ENCODE measurements at regions not wholly inside any gene's neighbourhood (a gene's known extent, or its start where the extent isn't known, plus 50 kb on each side); places are given as distances from the start of the nearest gene placed in this dataset.

GRCh38 chr20:52708137-52708536 is 264.0 kb upstream of the TSHZ2 start:
- no peak for DNase-seq

- DNase-seq = no peak
Measured at GRCh38 chr20:52704553-52704952, 267.6 kb upstream of the TSHZ2 start.

DNA sequence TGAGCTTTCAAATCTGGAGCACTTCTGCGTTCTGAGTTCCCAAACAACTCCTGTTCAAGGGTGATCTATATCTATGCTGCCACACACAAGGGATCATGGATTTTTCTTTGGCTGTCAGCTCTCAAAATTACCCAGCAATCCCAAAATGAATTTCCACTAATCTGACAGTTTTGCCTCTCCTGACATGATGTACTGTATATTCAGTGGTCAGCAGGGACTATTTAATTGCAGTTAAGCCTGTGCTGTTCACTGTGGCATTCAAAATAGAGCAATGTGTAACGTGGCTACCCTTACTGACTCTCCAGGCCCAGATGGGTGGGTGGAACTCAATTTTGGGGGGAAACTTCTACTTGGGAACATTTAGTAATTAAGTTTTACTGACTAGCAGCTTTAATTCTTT is 283.8 kb upstream of the TSHZ2 start:
- no peak for DNase-seq

DNA sequence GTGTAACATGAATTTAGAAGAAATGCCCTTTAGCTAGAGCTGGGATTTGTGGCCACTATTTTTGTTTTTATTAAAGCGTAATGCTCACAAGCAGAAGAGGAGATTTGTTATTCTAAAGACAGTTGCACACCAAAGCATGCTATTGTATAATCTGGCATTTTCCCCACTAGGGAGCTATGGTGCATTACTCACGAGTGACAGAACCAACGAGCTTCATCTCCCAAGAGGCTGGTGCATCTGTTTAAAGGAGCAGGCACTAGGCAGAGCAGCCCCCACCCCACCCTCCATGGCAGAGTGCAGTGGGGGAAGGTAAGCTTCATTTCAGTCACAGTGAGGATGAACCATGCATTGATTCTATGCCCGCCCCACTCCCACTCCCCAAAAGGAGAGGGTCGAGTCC is 287.3 kb upstream of the TSHZ2 start:
- DNase-seq = no peak

GRCh38 chr20:52684176-52684575 is 288.0 kb upstream of the TSHZ2 start:
- no peak for DNase-seq

DNA sequence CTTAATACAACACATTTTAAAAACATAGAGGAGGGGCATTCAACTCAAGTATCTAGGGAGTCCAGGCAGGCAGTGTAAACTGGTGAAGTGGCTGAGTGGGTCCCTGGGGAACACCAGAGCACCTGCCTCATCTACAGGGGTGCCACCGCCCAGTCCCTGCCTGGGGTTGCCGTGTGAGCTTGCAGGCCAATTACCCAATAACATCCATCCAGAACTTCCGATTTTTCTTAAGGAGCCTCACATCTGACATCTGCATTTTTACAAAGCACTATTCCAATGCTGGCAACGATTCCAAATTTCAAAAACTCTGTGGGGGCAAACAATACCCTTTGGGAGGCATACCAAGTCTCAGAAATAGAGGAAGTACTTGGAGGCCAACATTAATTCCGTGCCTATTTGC is 288.4 kb upstream of the TSHZ2 start:
- no peak for DNase-seq

DNA sequence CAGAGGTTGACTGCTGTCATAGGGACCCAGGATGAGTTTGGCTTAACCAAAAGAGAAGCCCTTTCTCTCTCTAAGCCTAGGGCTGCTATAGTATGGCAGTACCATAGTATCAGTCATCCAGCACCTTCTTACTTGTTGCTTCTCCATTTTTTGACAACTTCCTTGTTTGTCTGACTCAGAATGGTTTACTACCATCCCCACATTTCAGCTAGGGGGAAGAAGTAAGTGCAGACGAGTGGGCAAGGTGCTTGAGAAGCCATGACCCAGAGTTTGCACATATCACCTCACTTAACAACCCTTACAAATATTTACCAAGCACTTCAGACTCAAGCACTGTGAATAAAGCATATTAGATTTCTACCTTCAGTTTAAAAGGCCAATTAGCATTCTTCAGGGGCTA is 289.9 kb upstream of the TSHZ2 start:
- DNase-seq = no peak

DNA sequence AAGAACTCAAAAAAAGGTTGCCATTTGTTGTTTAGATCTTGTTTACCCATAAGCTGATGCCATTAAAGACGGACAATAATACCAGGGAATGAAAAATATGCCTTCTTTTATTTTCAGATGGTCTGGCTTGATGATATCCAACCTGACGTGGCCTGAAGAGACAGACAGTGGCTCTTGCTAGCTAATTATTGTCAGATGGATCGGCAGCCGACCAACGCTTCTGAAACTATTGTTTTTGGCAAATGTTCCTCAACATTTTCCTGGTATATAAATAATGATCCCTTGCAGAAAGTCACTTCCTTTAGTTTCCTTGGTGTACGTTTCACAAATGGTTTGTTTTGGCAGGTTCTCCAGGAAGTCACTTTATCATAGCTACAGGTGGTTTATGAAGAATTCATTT is 290.9 kb upstream of the TSHZ2 start:
- no peak for DNase-seq

DNA sequence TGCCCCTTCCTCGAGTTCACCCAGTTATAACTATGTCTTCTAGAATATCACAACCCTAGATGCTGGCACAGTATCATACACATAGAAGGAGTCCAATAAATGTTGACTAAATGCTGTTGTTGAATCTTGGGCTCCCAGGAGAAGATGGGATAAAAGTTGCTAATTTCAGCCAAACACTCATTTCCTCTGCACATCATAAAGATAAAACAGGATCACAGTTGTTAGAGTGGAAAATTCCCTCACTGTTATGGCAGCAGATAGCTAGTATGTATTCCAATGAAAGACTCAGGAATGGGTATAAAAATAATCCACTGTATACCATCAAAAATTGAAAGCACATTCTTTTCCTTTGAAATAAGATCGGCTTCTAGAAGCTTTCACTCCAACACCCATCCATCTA is 294.9 kb upstream of the TSHZ2 start:
- DNase-seq = no peak

DNA sequence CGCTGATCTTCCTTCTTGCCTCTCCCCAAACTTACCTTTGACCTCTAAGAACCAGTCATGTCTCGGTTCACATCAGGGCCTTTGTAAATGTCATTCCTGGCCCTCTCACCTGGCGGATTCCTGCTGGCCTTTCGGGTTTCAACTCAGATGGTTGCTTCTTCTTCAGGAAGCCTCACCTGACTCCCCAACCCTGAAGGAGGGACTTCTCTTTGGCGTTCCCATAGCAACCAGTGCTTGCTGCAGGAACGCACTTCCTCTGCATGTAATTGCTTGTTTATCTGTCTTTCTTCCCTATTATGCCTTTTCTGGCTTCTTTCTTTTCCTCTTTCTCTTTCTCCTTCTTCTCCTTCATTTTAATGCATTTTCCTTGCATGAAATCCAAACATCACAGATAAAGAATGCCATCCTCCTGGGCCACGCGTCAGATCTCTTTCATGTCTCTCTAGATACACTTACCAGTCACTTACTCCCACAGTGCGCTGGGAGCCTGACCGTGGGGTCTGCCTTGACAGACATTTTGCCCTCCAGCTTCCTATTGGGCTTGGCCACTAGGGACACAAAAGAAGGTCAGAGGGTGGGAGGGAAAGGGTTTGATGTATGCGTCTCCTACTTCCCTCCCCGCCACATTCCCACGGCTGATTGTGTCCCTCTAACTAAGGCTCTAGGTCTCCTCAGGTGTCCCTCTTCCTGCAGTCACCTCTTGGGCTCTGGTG is 295.7 kb upstream of the TSHZ2 start:
- no peak for DNase-seq

GRCh38 chr20:52675375-52675774 is 296.8 kb upstream of the TSHZ2 start:
- DNase-seq = no peak

GRCh38 chr20:52668626-52669025 is 303.5 kb upstream of the TSHZ2 start:
- DNase-seq = no peak

- no peak for DNase-seq
Measured at GRCh38 chr20:52667358-52667757, 304.8 kb upstream of the TSHZ2 start.

- no peak for DNase-seq
Measured at GRCh38 chr20:52665441-52665840, 306.7 kb upstream of the TSHZ2 start.

DNA sequence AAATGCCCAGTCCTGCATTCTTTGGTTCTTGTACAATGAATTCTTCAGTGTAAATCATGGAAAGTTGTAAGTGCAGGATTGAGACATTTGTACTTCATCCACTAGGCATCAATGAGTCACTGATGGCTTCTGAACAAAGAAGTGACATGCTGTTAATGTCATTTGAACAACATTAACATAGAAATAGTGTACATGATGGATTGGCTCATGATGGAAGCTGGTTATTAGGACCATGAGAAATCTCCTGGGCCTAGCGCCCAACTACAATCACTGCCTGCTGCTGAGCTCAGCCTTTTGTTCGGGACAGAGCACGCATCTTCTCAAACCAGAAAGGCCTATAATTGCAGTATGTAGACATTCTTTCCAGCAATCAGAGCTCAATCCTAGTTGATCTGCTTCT is 316.8 kb upstream of the TSHZ2 start:
- DNase-seq = no peak

- no peak for DNase-seq
Measured at GRCh38 chr20:52654567-52654966, 317.6 kb upstream of the TSHZ2 start.

- DNase-seq = no peak
Measured at GRCh38 chr20:52652271-52652670, 319.9 kb upstream of the TSHZ2 start.

- no peak for DNase-seq
Measured at GRCh38 chr20:52649727-52650126, 322.4 kb upstream of the TSHZ2 start.

GRCh38 chr20:52645822-52646221 is 326.3 kb upstream of the TSHZ2 start:
- no peak for DNase-seq

DNA sequence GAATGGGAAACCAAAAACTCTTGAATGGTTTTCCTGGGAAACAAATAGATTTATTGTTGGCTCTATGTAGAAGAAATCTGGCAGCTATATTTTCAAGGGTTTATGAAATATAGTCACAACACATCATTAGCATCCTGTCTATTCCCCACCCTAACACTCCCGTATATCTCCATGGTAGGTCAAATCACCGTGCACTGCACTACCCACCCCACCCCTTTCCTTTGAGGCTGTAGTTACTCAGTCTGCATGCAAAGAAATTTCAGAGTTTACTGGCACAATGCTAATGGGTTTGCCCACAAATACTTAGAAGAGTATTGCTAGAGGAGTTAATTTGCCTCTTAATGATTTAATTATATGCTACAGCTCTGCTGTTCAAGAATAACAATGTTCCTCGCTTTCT is 329.1 kb upstream of the TSHZ2 start:
- no peak for DNase-seq

DNA sequence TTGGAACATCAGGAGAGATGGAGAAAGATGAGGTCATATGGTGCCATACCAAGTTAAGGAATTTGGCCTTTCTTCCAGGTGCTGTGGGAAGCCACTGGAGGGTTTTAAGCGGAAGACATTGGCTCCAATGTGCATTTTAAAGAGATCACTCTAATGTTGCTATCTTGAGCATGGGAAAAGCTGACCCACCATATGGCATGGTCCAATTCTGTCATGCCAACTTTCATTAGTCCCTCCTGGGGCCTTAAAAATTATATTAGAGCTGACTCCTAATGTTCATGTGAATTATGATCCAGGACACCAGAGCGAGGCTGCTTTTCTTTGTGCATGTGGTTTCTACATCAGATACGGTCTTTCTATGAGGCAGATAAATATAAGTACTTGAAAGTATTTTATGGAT is 335.0 kb upstream of the TSHZ2 start:
- DNase-seq = no peak

DNA sequence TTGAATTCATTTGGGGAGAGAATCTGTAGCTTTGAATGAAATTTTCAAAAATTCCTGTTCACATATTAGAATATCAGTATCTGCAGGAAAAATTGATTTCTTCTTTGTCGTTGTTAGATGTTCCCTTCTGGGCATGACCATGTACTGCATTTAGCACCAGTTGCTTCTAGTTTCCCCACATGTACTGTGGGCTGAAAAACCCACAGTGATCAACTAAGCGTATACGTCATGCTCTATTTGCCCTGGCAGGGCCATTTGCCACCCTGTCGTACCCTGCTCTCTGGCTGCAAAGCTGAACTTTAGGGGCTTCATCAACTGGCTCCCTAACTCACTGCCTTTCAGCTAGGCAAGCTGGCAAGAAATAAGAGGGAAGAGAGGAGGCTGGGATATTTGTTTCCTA is 340.7 kb upstream of the TSHZ2 start:
- no peak for DNase-seq

- no peak for DNase-seq
Measured at GRCh38 chr20:52630138-52630537, 342.0 kb upstream of the TSHZ2 start.

DNA sequence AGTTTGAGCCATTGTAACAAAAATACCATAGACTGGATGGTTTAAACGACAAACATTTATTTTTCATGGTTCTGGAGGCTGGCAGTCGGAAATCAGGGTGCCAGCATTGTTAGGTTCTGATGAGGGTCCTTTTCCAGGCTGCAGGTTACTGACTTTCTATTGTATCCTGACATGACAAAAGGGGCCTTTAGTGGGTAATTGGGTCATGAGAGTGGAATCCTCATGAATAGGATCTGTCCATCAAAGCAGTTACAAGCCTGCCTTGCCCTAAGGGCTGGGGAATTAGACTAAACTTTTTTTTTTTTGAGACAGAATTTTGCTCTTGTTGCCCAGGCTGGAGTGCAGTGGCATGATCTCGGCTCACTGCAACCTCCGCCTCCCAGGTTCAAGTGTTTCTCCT is 347.9 kb upstream of the TSHZ2 start:
- no peak for DNase-seq

GRCh38 chr20:52622081-52622480 is 350.1 kb upstream of the TSHZ2 start:
- no peak for DNase-seq

- DNase-seq = no peak
Measured at GRCh38 chr20:52621401-52621800, 350.8 kb upstream of the TSHZ2 start.
